ENCODE measurements at regions not wholly inside any gene's neighbourhood (a gene's known extent, or its start where the extent isn't known, plus 50 kb on each side); places are given as distances from the start of the nearest gene placed in this dataset.
A peak's percentile ranks its signal among the peaks of the same experiment; 100 is the strongest.
"Not testable (repeated sequence)": the region's sequence is repeated elsewhere in the genome, so short reads cannot be mapped to it uniquely, and the experiment has no call there.

DNA sequence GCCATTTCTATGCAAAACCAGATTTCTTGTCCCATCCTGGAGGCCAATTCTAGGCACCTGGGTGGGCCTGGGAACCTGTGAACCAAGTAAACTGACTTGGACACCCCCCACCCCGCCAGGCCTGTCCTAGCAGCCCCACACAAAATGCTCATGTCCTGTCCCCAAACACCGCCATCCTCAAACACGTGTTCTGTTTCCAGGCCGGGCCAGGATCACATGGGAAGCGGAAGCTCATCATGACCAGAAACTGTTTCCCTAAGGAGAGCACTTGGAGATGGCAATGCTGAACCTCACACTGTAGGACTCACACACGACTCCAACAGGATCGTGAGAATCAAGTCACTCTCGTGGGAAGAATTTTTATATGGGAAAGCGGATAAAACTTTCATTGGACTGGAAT lies 78.7 kb upstream of the DRD5 start:
- not testable (repeated sequence) for DNase-seq (ENCODE audit: low read depth in 3 of 3)

DNA sequence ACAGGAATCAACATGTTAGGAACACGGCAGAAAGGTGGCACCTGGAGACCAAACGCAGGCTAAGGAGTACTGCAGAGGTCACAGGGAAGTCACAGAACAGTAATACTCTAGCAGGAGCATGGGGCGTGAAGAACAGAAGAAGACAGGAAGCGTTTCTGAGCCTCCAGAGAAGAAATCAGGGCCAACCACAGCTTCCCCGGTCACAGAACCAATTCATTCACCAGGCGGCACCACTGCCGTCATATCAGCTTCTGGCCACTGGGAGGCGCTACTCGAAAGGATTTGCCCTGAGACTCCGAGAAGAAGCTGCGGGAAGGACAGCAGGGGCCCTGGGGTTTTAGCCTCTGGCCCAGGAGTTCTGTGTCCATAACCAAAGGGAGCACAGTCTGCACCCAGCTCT lies 78.0 kb upstream of the DRD5 start:
- peak; percentile 30 to 70 (median 36) for DNase-seq (ENCODE audit: low read depth in 3 of 3)

GRCh38 chr4:9704126-9704525 lies 77.3 kb upstream of the DRD5 start:
- DNase-seq (ENCODE audit: low read depth in 3 of 3): not testable (repeated sequence)

- DNase-seq (ENCODE audit: low read depth in 3 of 3): no peak
Measured at GRCh38 chr4:9704551-9705332, 76.7 kb upstream of the DRD5 start.

DNA sequence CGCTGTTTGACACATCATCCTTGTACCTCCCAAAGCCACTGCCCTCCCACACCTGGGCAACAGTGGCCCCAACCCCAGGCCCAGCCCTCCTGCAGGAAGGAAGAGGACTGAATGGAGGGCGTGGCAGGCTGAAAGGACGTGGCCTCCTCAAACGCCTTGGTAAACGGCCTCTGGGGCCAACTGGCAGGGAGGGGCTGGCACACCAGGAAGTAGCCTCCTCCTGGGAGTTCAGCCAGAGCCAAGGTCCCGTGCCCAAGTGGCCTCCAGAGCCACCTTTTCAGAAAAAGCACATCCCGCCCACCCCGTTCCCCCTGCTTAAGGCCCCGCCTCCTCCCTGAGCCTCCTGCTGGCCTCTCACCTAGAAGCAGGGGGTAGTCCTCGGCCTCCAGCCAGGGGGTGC lies 74.2 kb upstream of the DRD5 start:
- DNase-seq (ENCODE audit: low read depth in 3 of 3): not testable (repeated sequence)

DNA sequence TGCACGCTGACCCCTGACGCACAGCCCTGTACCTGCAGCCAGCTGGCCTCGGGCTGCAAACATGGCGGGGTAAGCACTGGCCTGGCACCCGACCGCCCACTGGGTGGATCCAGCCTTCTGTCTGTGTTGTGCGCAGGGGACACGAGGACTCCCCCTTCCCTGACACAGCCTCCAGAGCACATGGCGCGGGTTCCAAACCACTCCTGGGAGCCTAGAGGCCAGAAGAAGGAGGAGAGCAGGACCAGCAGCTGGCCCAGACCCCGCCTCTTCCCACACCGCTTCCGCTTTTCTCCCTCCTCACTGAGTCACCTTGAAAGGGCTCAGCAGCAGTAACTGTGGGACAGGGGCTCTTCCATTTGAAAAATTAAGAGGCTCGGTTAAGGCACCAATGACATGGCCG lies 73.5 kb upstream of the DRD5 start:
- DNase-seq (ENCODE audit: low read depth in 3 of 3): not testable (repeated sequence)

- no peak for DNase-seq (ENCODE audit: low read depth in 3 of 3)
Measured at GRCh38 chr4:9709724-9710123, 71.7 kb upstream of the DRD5 start.

GRCh38 chr4:9715271-9715670 lies 66.2 kb upstream of the DRD5 start:
- DNase-seq (ENCODE audit: low read depth in 3 of 3): not testable (repeated sequence)

GRCh38 chr4:9716093-9716492 lies 65.3 kb upstream of the DRD5 start:
- DNase-seq (ENCODE audit: low read depth in 3 of 3): no peak

DNA sequence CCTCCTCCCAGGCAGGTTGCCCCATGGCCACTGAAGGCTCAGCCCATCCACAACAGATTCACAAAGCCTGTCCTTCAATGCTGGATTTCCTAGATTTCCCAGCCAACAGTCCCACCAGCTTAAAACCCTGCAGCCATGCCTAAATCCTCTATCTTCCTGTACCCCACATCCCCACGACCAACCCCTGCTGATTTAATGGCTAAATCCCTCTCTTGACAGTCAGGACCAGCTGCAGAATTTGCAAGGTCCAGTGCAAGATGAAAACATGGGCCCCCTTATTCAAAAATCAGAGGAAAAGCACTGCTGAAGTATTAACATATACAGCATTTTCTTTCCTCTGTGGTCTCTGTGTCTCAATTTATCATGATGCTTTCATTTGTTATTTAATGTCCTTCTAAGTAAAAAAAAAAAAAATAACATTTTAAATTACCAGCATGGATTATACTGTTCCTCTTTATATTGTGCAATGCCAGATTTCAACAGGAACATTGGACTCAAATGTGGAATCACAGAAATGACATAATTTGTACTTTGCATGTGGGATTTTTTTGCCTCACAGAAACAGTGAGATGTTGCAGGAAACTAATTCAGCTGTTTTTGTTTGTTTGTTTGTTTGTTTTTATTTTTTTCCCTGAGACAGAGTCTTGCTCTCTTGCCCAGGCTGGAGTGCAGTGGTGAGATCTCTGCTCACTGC lies 63.0 kb upstream of the DRD5 start:
- not testable (repeated sequence) for DNase-seq (ENCODE audit: low read depth in 3 of 3)

DNA sequence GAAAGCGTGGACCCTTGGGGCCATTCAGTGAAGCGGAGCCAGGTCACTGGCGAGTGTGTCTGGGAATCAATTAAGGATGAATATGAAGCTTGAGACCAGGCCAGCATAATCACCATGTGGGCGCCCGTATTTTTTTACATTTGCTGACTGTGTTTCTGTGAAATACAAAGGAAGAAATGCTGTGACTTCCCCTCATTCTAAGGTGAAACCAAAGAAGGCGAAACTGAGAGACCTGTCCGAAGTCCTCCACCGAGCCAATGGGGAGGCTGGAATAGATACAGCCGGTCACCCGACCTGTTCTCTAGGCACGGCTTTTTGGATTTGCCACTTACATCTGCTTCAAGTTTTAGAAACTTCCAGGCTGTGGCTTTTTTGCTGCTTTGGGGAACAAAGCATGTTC lies 59.3 kb upstream of the DRD5 start:
- DNase-seq (ENCODE audit: low read depth in 3 of 3): not testable (repeated sequence)

Data from stimulated activated CD4-positive, alpha-beta T cell treated with anti-CD3 and anti-CD28 coated beads, TNF-alpha, amount 100 ng/mL, for 24 hours (primary cell).